GM12878 (cell line): ENCODE measurements at regions not wholly inside any gene's neighbourhood (a gene's known extent, or its start where the extent isn't known, plus 50 kb on each side); places are given as distances from the start of the nearest gene placed in this dataset.

ENCODE experiments used
- ATAC-seq: fragments of 200-7000 bp; cut with Tn5 transposase; 3 replicates; pipeline ENCODE4 v1.9.1; 2020; ENCODE audit warnings: mild to moderate bottlenecking, moderate library complexity
- BruUV-seq: library from RNA; stranded (reverse); fragments of 400-500 nt; replicated peaks from 2 replicates; lab custom pipeline; 2021; lab: Mats Ljungman, UMichigan
- CTCF ChIA-PET: fragments of 300-600 bp; sonication (Branson Sonifier 250); formaldehyde crosslinking; extraction: SDS; loops from one replicate; lab custom pipeline; 2021; ENCODE audit warnings: inconsistent platforms; lab: Yijun Ruan, JAX
- POLR2A ChIA-PET: fragments of 350-600 bp; formaldehyde crosslinking; extraction: SDS; loops from one replicate; lab custom pipeline; 2021; ENCODE audit warnings: inconsistent platforms; lab: Charles Lee
- RAD21 ChIA-PET: fragments of 300-600 bp; sonication (Branson Sonifier 250); formaldehyde crosslinking; loops from one replicate; lab custom pipeline; 2023; ENCODE audit warnings: antibody characterized with exemption; ENCODE audit not compliant: unreplicated experiment; lab: Charles Lee
- SMC1A ChIA-PET: fragments of 300-600 bp; sonication (Branson Sonifier 250); formaldehyde crosslinking; loops from one replicate; lab custom pipeline; 2023; ENCODE audit not compliant: unreplicated experiment, uncharacterized antibody; lab: Charles Lee
- DNase-seq: peaks from one replicate; pipeline ENCODE4 v3.0.0-alpha.2; 2011; ENCODE audit warnings: low read depth, low spot score
- FAIRE-seq: peaks from 3 replicates; lab custom pipeline; 2011; peaks lifted over from hg19 to GRCh38; lab: Jason Lieb, UNC
- H2AFZ ChIP-seq: 2 replicates; pipeline ENCODE4 v1.6.0; 2011; ENCODE audit warnings: low read depth, low read length, control low read depth; ENCODE audit not compliant: control insufficient read depth
- H3K27ac ChIP-seq: 2 replicates; pipeline ENCODE4 v1.5.1; 2011; ENCODE audit warnings: control low read depth; ENCODE audit not compliant: control insufficient read depth, insufficient read depth
- H3K27me3 ChIP-seq, 2 experiments: replicated peaks in 1 of 2; 2 replicates each; pipeline versions ENCODE4 v1.6.0 to v1.6.1; 2011; ENCODE audit warnings: low read length in 1 of 2; ENCODE audit not compliant: control insufficient read depth in 2 of 2, insufficient read depth in 2 of 2
- H3K36me3 ChIP-seq, 2 experiments: 2 replicates each; pipeline ENCODE4 v1.5.1; 2011; ENCODE audit warnings: low read length in 1 of 2; ENCODE audit not compliant: control insufficient read depth in 2 of 2, insufficient read depth in 2 of 2
- H3K4me1 ChIP-seq: 2 replicates; pipeline ENCODE4 v1.6.1; 2011; ENCODE audit warnings: mild to moderate bottlenecking, low read length, moderate library complexity, mixed read lengths; ENCODE audit not compliant: control insufficient read depth, insufficient read depth
- H3K4me2 ChIP-seq: 2 replicates; pipeline ENCODE4 v1.6.0; 2011; ENCODE audit warnings: control low read depth; ENCODE audit not compliant: control insufficient read depth, insufficient read depth
- H3K4me3 ChIP-seq: fragments of 200-600 bp; sonication (generic); 2 replicates; pipeline ENCODE4 v1.5.1; 2016
- H3K79me2 ChIP-seq: 2 replicates; pipeline ENCODE4 v1.6.0; 2011; ENCODE audit warnings: low read length; ENCODE audit not compliant: control insufficient read depth, insufficient read depth
- H3K9ac ChIP-seq: 2 replicates; pipeline ENCODE4 v1.8.0; 2011; ENCODE audit warnings: low read length, control low read depth, mixed read lengths; ENCODE audit not compliant: control insufficient read depth, insufficient read depth
- H3K9me3 ChIP-seq: replicated peaks from 3 replicates; pipeline ENCODE4 v1.5.1; 2011; ENCODE audit warnings: mild to moderate bottlenecking, low read length; ENCODE audit not compliant: control insufficient read depth, insufficient read depth
- H4K20me1 ChIP-seq: 2 replicates; pipeline ENCODE4 v1.6.0; 2011; ENCODE audit not compliant: control insufficient read depth, insufficient read depth
- ATF7 ChIP-seq: fragments of 450-650 bp; IDR thresholded peaks from 2 replicates; pipeline ENCODE4 v1.6.1; 2016; ENCODE audit warnings: low read depth, mild to moderate bottlenecking
- CHD4 ChIP-seq: fragments of 200-600 bp; sonication (generic); IDR thresholded peaks from 2 replicates; pipeline ENCODE4 v1.6.1; 2016; ENCODE audit warnings: mild to moderate bottlenecking
- GATAD2B ChIP-seq: fragments of 450-650 bp; conservative IDR thresholded peaks from 2 replicates; pipeline ENCODE4 v1.6.1; 2017; ENCODE audit warnings: low read depth, mild to moderate bottlenecking, moderate library complexity
- HDAC6 ChIP-seq: fragments of 200-600 bp; sonication (generic); IDR thresholded peaks from one replicate; pipeline ENCODE4 v1.8.0; 2017; ENCODE audit warnings: antibody characterized with exemption; ENCODE audit not compliant: unreplicated experiment
- JUNB ChIP-seq: IDR thresholded peaks from 2 replicates; pipeline ENCODE4 v1.6.1; 2016; ENCODE audit warnings: antibody characterized with exemption, mild to moderate bottlenecking
- MEF2B ChIP-seq: fragments of 450-650 bp; IDR thresholded peaks from 2 replicates; pipeline ENCODE4 v1.6.1; 2018; ENCODE audit warnings: mild to moderate bottlenecking, moderate library complexity; ENCODE audit not compliant: partially characterized antibody, poor library complexity, severe bottlenecking
- NBN ChIP-seq: fragments of 450-650 bp; IDR thresholded peaks from 2 replicates; pipeline ENCODE4 v1.6.1; 2016
- NFIC ChIP-seq: IDR thresholded peaks from 2 replicates; pipeline ENCODE4 v1.6.1; 2012; ENCODE audit warnings: low read depth, mild to moderate bottlenecking, inconsistent platforms, low read length, moderate library complexity
- NR2F1 ChIP-seq: fragments of 450-650 bp; conservative IDR thresholded peaks from 2 replicates; pipeline ENCODE4 v1.6.1; 2017; ENCODE audit warnings: mild to moderate bottlenecking
- PAX5 ChIP-seq: IDR thresholded peaks from 2 replicates; pipeline ENCODE4 v1.6.1; 2011; ENCODE audit warnings: low read depth, low read length, borderline replicate concordance
- PBX3 ChIP-seq: IDR thresholded peaks from 2 replicates; pipeline ENCODE4 v1.6.1; 2011; ENCODE audit warnings: mild to moderate bottlenecking, low read depth, low read length, moderate library complexity; ENCODE audit not compliant: insufficient replicate concordance
- POLR2A ChIP-seq: IDR thresholded peaks from 2 replicates; pipeline ENCODE4 v1.6.1; 2011; ENCODE audit warnings: low read depth, mild to moderate bottlenecking, low read length
- RB1 ChIP-seq: fragments of 450-650 bp; formaldehyde crosslinking; IDR thresholded peaks from 2 replicates; pipeline ENCODE4 v1.6.1; 2017; ENCODE audit warnings: mild to moderate bottlenecking, borderline replicate concordance
- SPI1 ChIP-seq: IDR thresholded peaks from 2 replicates; pipeline ENCODE4 v1.6.1; 2011; ENCODE audit warnings: low read depth, mild to moderate bottlenecking, low read length, moderate library complexity, borderline replicate concordance; ENCODE audit not compliant: insufficient read depth
- SREBF1 ChIP-seq: IDR thresholded peaks from 2 replicates; pipeline ENCODE4 v1.6.1; 2012; ENCODE audit warnings: mild to moderate bottlenecking, low read length
- TARDBP ChIP-seq: IDR thresholded peaks from 2 replicates; pipeline ENCODE4 v1.6.1; 2016; ENCODE audit warnings: borderline replicate concordance
- USF1 ChIP-seq: IDR thresholded peaks from 2 replicates; pipeline ENCODE4 v1.6.1; 2011; ENCODE audit warnings: borderline replicate concordance, low read depth, mild to moderate bottlenecking, moderate library complexity, mixed read lengths, low read length; ENCODE audit not compliant: insufficient read depth; ENCODE audit errors: extremely low read length
- ZZZ3 ChIP-seq: IDR thresholded peaks from 2 replicates; pipeline ENCODE4 v1.6.1; 2011; ENCODE audit warnings: low read depth; ENCODE audit not compliant: control insufficient read depth, insufficient read length
- WGBS: methylation state at CpG from one replicate; pipeline ENCODE4 v1.1.6; 2016; ENCODE audit warnings: low lambda C conversion rate; ENCODE audit not compliant: insufficient replicate concordance, insufficient coverage; ENCODE audit errors: missing lambda C conversion rate; 5-methylcytosine and 5-hydroxymethylcytosine counted together
- in situ Hi-C: fragments of 300-500 bp; cut with MboI; formaldehyde crosslinking; loops from 9 replicates; pipeline ENCODE4 v1.14.3; 2018; ENCODE audit warnings: mixed read lengths
- intact Hi-C: fragments of 100-400 bp; cut with micrococcal nuclease; formaldehyde crosslinking; loops from one replicate; pipeline ENCODE4 v1.14.2; 2022; ENCODE audit not compliant: unreplicated experiment

- H3K9me3 ChIP-seq = no peaks in the 10 kb centered on the region
- no peaks in the 10 kb centered on the region for H3K36me3 ChIP-seq
- no peak overlapping the region for H3K4me3 ChIP-seq
- H4K20me1 ChIP-seq = no peaks in the 10 kb centered on the region
- WGBS = 20% methylated on average over 8 of the region's 8 CpGs
- SMC1A ChIA-PET = no interaction called here
- no peak for FAIRE-seq
- H3K9ac ChIP-seq = no peak overlapping the region
- in situ Hi-C loops = no loop called here
- TF ChIP-seq PAX5 (no peak), GATAD2B (no peak), SPI1 (no peak), ATF7 (no peak), CHD4 (no peak), NBN (no peak), POLR2A (no peak), PBX3 (no peak), USF1 (no peak), MEF2B (no peak), RB1 (no peak), HDAC6 (no peak), NFIC (no peak), SREBF1 (no peak), JUNB (no peak), ZZZ3 (no peak), NR2F1 (no peak), TARDBP (no peak)
- BruUV-seq = no TSS peak
- H3K4me1 ChIP-seq = no peaks in the 10 kb centered on the region
- POLR2A ChIA-PET = no interaction called here
- ATAC-seq = no peak
- H3K27ac ChIP-seq = no peak overlapping the region
- no peak for DNase-seq
- no peak overlapping the region for H2AFZ ChIP-seq
- no peak overlapping the region for H3K4me2 ChIP-seq
- RAD21 ChIA-PET = no interaction called here
- intact Hi-C loops = no loop called here
- no peaks in the 10 kb centered on the region for H3K79me2 ChIP-seq
- CTCF ChIA-PET = no interaction called here
- H3K27me3 ChIP-seq = no peaks in the 10 kb centered on the region
These were observed 164.0 kb upstream of the MAF start for GRCh38 chr16:79764415-79765110.
